K562 (cell line): ENCODE measurements at regions not wholly inside any gene's neighbourhood (a gene's known extent, or its start where the extent isn't known, plus 50 kb on each side); places are given as distances from the start of the nearest gene placed in this dataset.
A peak's percentile ranks its signal among the peaks of the same experiment; 100 is the strongest.

Experiments used
- ATAC-seq: fragments of 200-7000 bp; cut with Tn5 transposase; 3 replicates; pipeline ENCODE4 v1.9.1; 2020; ENCODE audit warnings: moderate library complexity
- BruUV-seq: library from RNA; stranded (reverse); fragments of 400-500 nt; replicated peaks from 2 replicates; lab custom pipeline; 2021; lab: Mats Ljungman, UMichigan
- CTCF ChIA-PET: fragments of 300-600 bp; formaldehyde crosslinking; extraction: SDS; loops from one replicate; lab custom pipeline; 2021; ENCODE audit warnings: low intra/inter-chr PET ratio; lab: Yijun Ruan, JAX
- POLR2A ChIA-PET: fragments of 300-600, 350-650 bp; sonication (Branson Sonifier 250); formaldehyde crosslinking; extraction: SDS; loops from one replicate; lab custom pipeline; 2021; ENCODE audit warnings: antibody characterized with exemption, inconsistent platforms; lab: Yijun Ruan, JAX
- DNase-seq, 4 experiments: peaks; one replicate each; pipeline versions ENCODE4 v3.0.0 to v3.0.0-alpha.2; 2011 to 2018; ENCODE audit warnings: low spot score in 3 of 4, mixed read lengths in 3 of 4; ENCODE audit errors: extremely low read depth in 1 of 4
- FAIRE-seq: peaks from 2 replicates; lab custom pipeline; 2011; peaks lifted over from hg19 to GRCh38; lab: Jason Lieb, UNC
- H2AFZ ChIP-seq: 2 replicates; pipeline ENCODE4 v1.6.0; 2011; ENCODE audit warnings: low read depth, low read length, control low read depth, inconsistent platforms
- H3K27ac ChIP-seq: fragments of 200-600 bp; 3 replicates; pipeline ENCODE4 v1.8.0; 2011; ENCODE audit warnings: low read depth, mild to moderate bottlenecking, control low read depth, inconsistent platforms, low read length, moderate library complexity, mixed read lengths; ENCODE audit errors: extremely low read depth
- H3K27me3 ChIP-seq, 2 experiments: fragments of 300-600 bp in 1 of 2; 2 replicates in 1 of 2; 3 replicates in 1 of 2; pipeline versions ENCODE4 v1.6.0 to v1.8.0; 2011; ENCODE audit warnings: inconsistent platforms in 2 of 2, low read length in 2 of 2, mild to moderate bottlenecking in 1 of 2, mixed read lengths in 1 of 2, moderate library complexity in 1 of 2; ENCODE audit not compliant: control insufficient read depth in 2 of 2, insufficient read depth in 2 of 2
- H3K36me3 ChIP-seq: fragments of 300-600 bp; 3 replicates; pipeline ENCODE4 v1.8.0; 2011; ENCODE audit warnings: mild to moderate bottlenecking, low read length, inconsistent platforms; ENCODE audit not compliant: control insufficient read depth, insufficient read depth
- H3K4me1 ChIP-seq, 2 experiments: fragments of 200-600 bp in 1 of 2; replicated peaks in 1 of 2; 2 replicates in 1 of 2; 3 replicates in 1 of 2; pipeline versions ENCODE4 v1.5.1 to v1.8.0; 2011; ENCODE audit warnings: inconsistent platforms in 2 of 2, low read length in 2 of 2, mild to moderate bottlenecking in 1 of 2, mixed read lengths in 1 of 2, moderate library complexity in 1 of 2; ENCODE audit not compliant: control insufficient read depth in 2 of 2, insufficient read depth in 2 of 2
- H3K4me2 ChIP-seq: 2 replicates; pipeline ENCODE4 v1.6.1; 2011; ENCODE audit warnings: low read length, control low read depth, inconsistent platforms, mixed read lengths; ENCODE audit not compliant: insufficient read depth
- H3K4me3 ChIP-seq: fragments of 200-600 bp; sonication (generic), shearing (Covaris generic); 2 replicates; pipeline ENCODE4 v1.5.1; 2016; ENCODE audit warnings: control low read depth, inconsistent platforms
- H3K79me2 ChIP-seq: fragments of 200-600 bp; 3 replicates; pipeline ENCODE4 v1.8.0; 2011; ENCODE audit warnings: low read length, inconsistent platforms; ENCODE audit not compliant: control insufficient read depth, insufficient read depth
- H3K9ac ChIP-seq, 2 experiments: 2 replicates each; pipeline versions ENCODE4 v1.6.0 to v1.6.1; 2011; ENCODE audit warnings: low read depth in 2 of 2, low read length in 2 of 2, control low read depth in 1 of 2, inconsistent platforms in 1 of 2, mild to moderate bottlenecking in 1 of 2, mixed read lengths in 1 of 2; ENCODE audit not compliant: insufficient read depth in 1 of 2
- H3K9me1 ChIP-seq: one replicate; pipeline ENCODE4 v1.6.0; 2011; ENCODE audit warnings: inconsistent platforms, mild to moderate bottlenecking, low read length, moderate library complexity; ENCODE audit not compliant: control insufficient read depth, insufficient read depth
- H3K9me3 ChIP-seq: replicated peaks from 2 replicates; pipeline ENCODE4 v1.5.1; 2011; ENCODE audit warnings: low read depth, low read length, inconsistent platforms; ENCODE audit not compliant: control insufficient read depth, insufficient read depth
- H4K20me1 ChIP-seq: replicated peaks from 2 replicates; pipeline ENCODE4 v1.6.1; 2011; ENCODE audit warnings: low read length, inconsistent platforms, mixed read lengths; ENCODE audit not compliant: control insufficient read depth, insufficient read depth
- CBFA2T2 ChIP-seq: fragments of 450-650 bp; conservative IDR thresholded peaks from 2 replicates; pipeline ENCODE4 v1.6.1; 2017; ENCODE audit warnings: mild to moderate bottlenecking
- CHD2 ChIP-seq: IDR thresholded peaks from 2 replicates; pipeline ENCODE4 v1.6.1; 2011; ENCODE audit warnings: low read depth, low read length
- CXXC5 ChIP-seq: fragments of 250-450 bp; sonication (Bioruptor Pico); IDR thresholded peaks from 2 replicates; pipeline ENCODE4 v1.8.0; 2022; ENCODE audit warnings: inconsistent platforms, mild to moderate bottlenecking, moderate library complexity
- ESRRA ChIP-seq: fragments of 450-650 bp; IDR thresholded peaks from 2 replicates; pipeline ENCODE4 v1.6.1; 2014; ENCODE audit warnings: low read depth, mild to moderate bottlenecking, moderate library complexity, borderline replicate concordance
- ETS1 ChIP-seq: conservative IDR thresholded peaks from 2 replicates; pipeline ENCODE4 v1.6.1; 2011; ENCODE audit warnings: low read depth, mild to moderate bottlenecking, low read length; ENCODE audit not compliant: control insufficient read depth
- FOXK2 ChIP-seq, 2 experiments: fragments of 450-650 bp; IDR thresholded peaks in 1 of 2; conservative IDR thresholded peaks in 1 of 2; 2 replicates each; pipeline ENCODE4 v1.6.1; 2016; ENCODE audit warnings: low read depth in 2 of 2, mild to moderate bottlenecking in 1 of 2
- MEIS2 ChIP-seq: fragments of 450-650 bp; IDR thresholded peaks from 2 replicates; pipeline ENCODE4 v1.6.1; 2014; ENCODE audit warnings: mild to moderate bottlenecking; ENCODE audit not compliant: partially characterized antibody
- NCOA1 ChIP-seq: fragments of 450-650 bp; IDR thresholded peaks from 2 replicates; pipeline ENCODE4 v1.6.1; 2016; ENCODE audit warnings: low read depth
- POU5F1 ChIP-seq: fragments of 150-350 bp; IDR thresholded peaks from 2 replicates; pipeline ENCODE4 v1.6.1; 2014; ENCODE audit warnings: borderline replicate concordance, low read length, low read depth, mild to moderate bottlenecking; ENCODE audit not compliant: partially characterized antibody
- TCF3 ChIP-seq: sonication (generic); formaldehyde crosslinking; IDR thresholded peaks from 2 replicates; pipeline ENCODE4 v1.4.0; 2020; ENCODE audit warnings: mild to moderate bottlenecking, missing genetic modification reagents
- VEZF1 ChIP-seq: fragments of 200-800 bp; sonication (Bioruptor generic); IDR thresholded peaks from 2 replicates; pipeline ENCODE4 v1.6.1; 2017; ENCODE audit warnings: missing genetic modification characterization, missing compliant biosample characterization
- ZNF134 ChIP-seq: fragments of 250-450 bp; sonication (Bioruptor Pico); conservative IDR thresholded peaks from 2 replicates; pipeline ENCODE4 v1.4.0; 2020
- ZNF518B ChIP-seq: fragments of 250-450 bp; sonication (Bioruptor Pico); IDR thresholded peaks from 2 replicates; pipeline ENCODE4 v1.5.0; 2021; ENCODE audit warnings: mild to moderate bottlenecking, moderate library complexity
- ZNF740 ChIP-seq, 3 experiments: fragments of 200-800 bp in 1 of 3; sonication (Bioruptor generic) in 1 of 3; sonication (generic) in 1 of 3; formaldehyde crosslinking in 1 of 3; IDR thresholded peaks; 2 replicates each; pipeline versions ENCODE4 v1.6.1 to v1.8.0; 2016 to 2022; ENCODE audit warnings: mild to moderate bottlenecking in 2 of 3, missing compliant biosample characterization in 2 of 3, missing genetic modification characterization in 2 of 3, missing genetic modification reagents in 1 of 3
- WGBS: fragments of 100-300 bp; shearing (Covaris generic); methylation state at CpG from one replicate; pipeline ENCODE4 v1.1.6; 2016; ENCODE audit warnings: low coverage, mixed read lengths; ENCODE audit not compliant: insufficient coverage; ENCODE audit errors: missing lambda C conversion rate; 5-methylcytosine and 5-hydroxymethylcytosine counted together
- in situ Hi-C: fragments of 300-500 bp; cut with MboI; formaldehyde crosslinking; loops from 4 replicates; pipeline ENCODE4 v1.15.0; 2018; ENCODE audit warnings: inconsistent platforms, mixed read lengths
- intact Hi-C: fragments of 100-400 bp; cut with micrococcal nuclease; formaldehyde crosslinking; loops from 2 replicates; pipeline ENCODE4 v1.14.2; 2022

- TF ChIP-seq ZNF518B = no peak
- no peak for TF ChIP-seq CBFA2T2
- 0 out of 2 replicates have a peak, but pooled peaks have one; percentile 10 for TF ChIP-seq CXXC5
- TF ChIP-seq ESRRA = peak; percentile 37; the same call in 1 of the 2 replicates
- no peak for TF ChIP-seq MEIS2
- peak; percentile 23; the same call in 1 of the 2 replicates for TF ChIP-seq VEZF1
These were observed 56.5 kb downstream of the TET3 start (continued) for GRCh38 chr2:74041182-74041581.

GRCh38 chr2:74041726-74042125 lies 57.0 kb downstream of the TET3 start:
- Histone ChIP-seq H3K27ac (no peak overlapping the region), H4K20me1 (0 out of 2 replicates have a peak, but pooled peaks cover 8% of the 10 kb centered on the region), H3K4me2 (no peak overlapping the region), H3K4me1 (peaks cover 58 to 78% of the 10 kb centered on the region in 2 experiments), H3K9me1 (peaks cover 3% of the 10 kb centered on the region), H3K36me3 (peaks cover 8% of the 10 kb centered on the region; the same call in 2 of the 3 replicates), H3K9me3 (no peaks in the 10 kb centered on the region), H3K79me2 (peaks cover 88% of the 10 kb centered on the region), H3K9ac (no peak overlapping the region), H3K27me3 (no peaks in the 10 kb centered on the region), H2AFZ (no peak overlapping the region), H3K4me3 (no peak overlapping the region)
- ChIA-PET POLR2A (interaction anchor here (0.6 to 2.3 kb wide), 5 partner anchors 10 to 131 kb away, joined by 3 to 7 read pairs (median 4); no protein-coding TSS in a partner anchor), CTCF (no interaction called here)
- in situ Hi-C loops = no loop called here
- DNase-seq (no peak), ATAC-seq (no peak), FAIRE-seq (no peak)
- no TSS peak for BruUV-seq
- 83% methylated on average over 1 of the region's 1 CpG for WGBS
- intact Hi-C loops = no loop called here
- TF ChIP-seq TCF3 = no peak
- no peak for TF ChIP-seq FOXK2 (conservative IDR thresholded peaks at IDR 0.05 in 1 of 2, IDR thresholded peaks at IDR 0.05 in 1 of 2; ENCODE audit: low read depth in 2 of 2)
- no peak for TF ChIP-seq ETS1
- no peak for TF ChIP-seq ZNF740 (CRISPR knock-in tag; IDR thresholded peaks at IDR 0.05)
- no peak for TF ChIP-seq ZNF740 (tag; IDR thresholded peaks at IDR 0.05)
- TF ChIP-seq POU5F1 = no peak
- no peak for TF ChIP-seq NCOA1
- TF ChIP-seq ZNF134 (CRISPR knock-in tag) = no peak
- no peak for TF ChIP-seq CHD2
